T-helper 17 cell (primary cell): ENCODE measurements at regions not wholly inside any gene's neighbourhood (a gene's known extent, or its start where the extent isn't known, plus 50 kb on each side); places are given as distances from the start of the nearest gene placed in this dataset.
"Not testable (repeated sequence)": the region's sequence is repeated elsewhere in the genome, so short reads cannot be mapped to it uniquely, and the experiment has no call there.

Source experiments
- ATAC-seq: fragments of 150-1000 bp; cut with Tn5 transposase; 2 replicates; pipeline ENCODE4 v1.10.0; 2021; ENCODE audit warnings: mild to moderate bottlenecking, moderate library complexity
- DNase-seq, 3 donors: peaks; one replicate each; pipeline versions ENCODE4 v3.0.0 to v3.0.0-alpha.2; 2020 to 2021
- H3K9me3 ChIP-seq: one replicate; pipeline ENCODE4 v1.7.0; 2013; ENCODE audit warnings: low read length, mild to moderate bottlenecking; ENCODE audit not compliant: control insufficient read depth, poor library complexity, severe bottlenecking
- H3K27ac Mint-ChIP-seq: one replicate; pipeline ENCODE4 v1.8.0; 2022; ENCODE audit warnings: mild to moderate bottlenecking, moderate library complexity, mixed read lengths
- H3K27me3 Mint-ChIP-seq: one replicate; pipeline ENCODE4 v1.8.0; 2022; ENCODE audit warnings: mixed read lengths
- H3K36me3 Mint-ChIP-seq: one replicate; pipeline ENCODE4 v1.8.0; 2022; ENCODE audit warnings: low read depth, mixed read lengths
- H3K4me1 Mint-ChIP-seq: one replicate; pipeline ENCODE4 v1.8.0; 2022; ENCODE audit warnings: mild to moderate bottlenecking, mixed read lengths
- H3K4me3 Mint-ChIP-seq: one replicate; pipeline ENCODE4 v1.8.0; 2022; ENCODE audit warnings: mild to moderate bottlenecking, moderate library complexity, mixed read lengths

DNA sequence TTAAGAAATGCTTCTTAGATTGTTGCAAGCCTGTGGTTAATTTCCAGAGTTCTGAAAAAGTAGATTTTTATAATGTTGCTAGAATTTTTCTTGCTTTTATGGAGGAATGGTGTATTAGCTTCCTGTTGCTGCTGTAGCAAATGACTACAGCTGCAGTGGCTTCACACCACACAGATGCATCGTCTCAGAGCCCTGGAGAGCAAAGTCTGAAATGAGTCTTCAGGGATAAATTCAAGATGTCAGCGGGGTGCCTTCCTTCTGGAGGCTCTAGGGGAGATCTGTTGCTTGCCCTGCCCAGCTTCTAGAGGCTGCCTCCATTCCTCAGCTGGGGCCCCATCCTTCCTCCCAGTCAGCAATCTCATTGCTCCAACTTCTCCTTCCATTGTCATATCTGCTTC lies 187.8 kb downstream of the ZNF516 start:
- Mint-ChIP-seq H3K4me1 (peaks cover 2% of the 10 kb centered on the region), H3K27ac (no peak overlapping the region)

DNA sequence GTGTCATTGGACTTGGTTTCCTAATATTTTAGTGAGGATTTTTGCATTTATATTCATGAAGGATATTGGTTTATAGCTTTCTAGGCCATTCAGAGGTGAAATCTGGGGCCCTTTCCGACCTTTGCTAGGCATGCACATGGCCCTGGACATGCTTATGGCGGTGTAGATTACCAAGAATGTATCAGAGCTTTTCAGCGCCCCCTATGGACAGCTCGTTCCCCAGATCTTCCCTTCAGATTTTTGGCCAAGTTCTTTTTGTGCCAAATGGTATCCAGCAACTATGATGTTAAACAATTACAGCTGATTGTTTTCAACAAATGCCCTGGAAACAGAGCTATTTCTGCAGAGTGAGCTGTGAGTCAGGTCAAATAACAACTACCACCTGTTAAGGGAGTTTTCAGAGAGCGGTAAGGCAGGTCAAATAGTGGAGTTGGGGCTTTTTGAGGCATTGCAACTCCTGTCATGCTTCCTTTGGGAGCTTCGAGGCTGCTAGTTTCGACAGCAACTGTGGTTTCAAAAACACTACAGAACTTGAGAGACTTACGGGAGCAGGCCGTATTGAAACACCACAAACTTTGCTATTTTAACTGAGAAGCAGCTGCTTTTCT lies 188.3 kb downstream of the ZNF516 start:
- DNase-seq (no peak), ATAC-seq (no peak)
- peaks cover 2% of the 10 kb centered on the region for H3K4me1 Mint-ChIP-seq
- H3K4me3 Mint-ChIP-seq = no peak overlapping the region
- no peaks in the 10 kb centered on the region for H3K36me3 Mint-ChIP-seq
- H3K27ac Mint-ChIP-seq = no peak overlapping the region
- H3K9me3 ChIP-seq = no peaks in the 10 kb centered on the region
- no peaks in the 10 kb centered on the region for H3K27me3 Mint-ChIP-seq

More for the DNA sequence above, 187.8 kb downstream of the ZNF516 start:
- Mint-ChIP-seq H3K27me3 (no peaks in the 10 kb centered on the region), H3K4me3 (no peak overlapping the region), H3K36me3 (no peaks in the 10 kb centered on the region)
- ATAC-seq (no peak), DNase-seq (no peak)
- no peaks in the 10 kb centered on the region for H3K9me3 ChIP-seq

- DNase-seq (no peak), ATAC-seq (no peak)
- peaks cover 3% of the 10 kb centered on the region for H3K36me3 Mint-ChIP-seq
- no peak overlapping the region for H3K4me3 Mint-ChIP-seq
- H3K27me3 Mint-ChIP-seq = peaks cover 10% of the 10 kb centered on the region
- no peaks in the 10 kb centered on the region for H3K9me3 ChIP-seq
- H3K4me1 Mint-ChIP-seq = no peaks in the 10 kb centered on the region
- no peak overlapping the region for H3K27ac Mint-ChIP-seq
These were observed 209.2 kb downstream of the ZNF516 start for GRCh38 chr18:76285866-76286265.

DNA sequence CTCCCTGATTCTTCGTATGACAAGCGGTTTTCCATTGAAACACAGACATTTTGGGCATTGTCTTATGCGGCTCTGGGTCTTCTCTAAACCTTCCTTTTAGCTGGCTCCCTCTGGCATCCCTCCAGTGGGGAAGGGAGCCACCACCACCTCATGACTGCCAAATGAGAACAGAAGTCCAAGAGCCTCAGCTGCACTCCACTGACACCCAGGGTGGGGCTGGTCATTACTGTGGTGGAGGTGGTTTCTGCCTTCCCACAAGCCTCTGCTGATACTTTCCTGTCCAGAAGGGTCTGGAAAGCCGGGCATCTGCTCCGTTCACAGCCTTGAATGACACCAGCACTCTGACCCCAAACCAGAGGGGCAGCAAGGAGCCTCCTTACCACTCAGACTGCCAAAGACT lies 213.5 kb downstream of the ZNF516 start:
- H3K36me3 Mint-ChIP-seq = peaks cover 3% of the 10 kb centered on the region
- no peak overlapping the region for H3K4me3 Mint-ChIP-seq
- H3K9me3 ChIP-seq = no peaks in the 10 kb centered on the region
- no peak for ATAC-seq
- no peak overlapping the region for H3K27ac Mint-ChIP-seq
- H3K4me1 Mint-ChIP-seq = no peaks in the 10 kb centered on the region
- DNase-seq = no peak
- peaks cover 10% of the 10 kb centered on the region for H3K27me3 Mint-ChIP-seq

DNA sequence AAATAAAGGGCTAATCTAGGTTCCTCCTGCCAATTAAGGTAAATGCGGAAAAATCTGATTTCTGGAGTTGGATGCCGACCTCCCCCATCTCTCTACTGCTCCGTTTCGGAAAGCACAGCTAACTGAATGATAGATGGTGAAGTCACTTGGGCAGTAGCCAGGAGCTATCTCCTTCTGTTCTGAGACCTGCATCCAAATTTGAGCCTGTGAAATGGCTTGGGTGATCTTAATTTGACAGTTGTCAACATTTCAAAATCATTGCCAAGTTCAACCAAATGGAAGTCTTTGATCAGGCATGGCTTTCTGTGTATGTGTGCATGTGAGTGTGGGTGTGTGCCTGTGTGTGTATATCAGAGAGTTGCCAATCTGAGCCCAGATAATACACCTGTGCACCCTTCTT lies 217.2 kb downstream of the ZNF516 start:
- H3K36me3 Mint-ChIP-seq = no peaks in the 10 kb centered on the region
- no peak overlapping the region for H3K4me3 Mint-ChIP-seq
- H3K27me3 Mint-ChIP-seq = peaks cover 6% of the 10 kb centered on the region
- no peaks in the 10 kb centered on the region for H3K4me1 Mint-ChIP-seq
- ATAC-seq (no peak), DNase-seq (no peak)
- H3K27ac Mint-ChIP-seq = no peak overlapping the region
- H3K9me3 ChIP-seq = no peaks in the 10 kb centered on the region

DNA sequence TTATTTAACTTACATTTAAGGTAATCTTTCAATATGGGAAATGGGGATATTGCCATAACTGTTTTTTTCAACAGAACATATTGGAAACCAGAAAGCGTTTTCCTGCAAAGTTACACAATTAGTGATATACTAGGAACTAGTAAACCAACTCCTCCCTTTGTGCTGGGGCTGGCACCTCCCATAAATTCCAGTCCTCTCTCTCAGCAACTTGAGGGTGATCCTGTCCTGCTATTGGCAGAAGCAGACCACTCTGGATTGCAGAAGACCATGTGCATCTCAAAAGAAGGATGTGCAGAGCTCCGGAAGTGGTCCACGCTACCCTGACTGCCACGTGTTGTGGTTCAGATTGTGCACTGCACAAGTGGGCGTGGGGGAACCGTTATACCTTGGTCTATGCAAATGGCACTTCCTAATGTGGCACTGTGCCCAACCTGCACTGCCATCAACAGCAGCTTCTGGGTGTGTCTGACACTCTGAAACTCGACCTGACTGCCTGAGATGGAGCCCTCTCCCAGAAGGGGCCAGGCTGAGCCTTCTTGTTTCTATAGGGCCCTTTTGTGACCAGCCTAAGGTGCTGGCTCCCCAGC lies 219.2 kb downstream of the ZNF516 start:
- no peak overlapping the region for H3K4me3 Mint-ChIP-seq
- no peaks in the 10 kb centered on the region for H3K36me3 Mint-ChIP-seq
- no peak overlapping the region for H3K27ac Mint-ChIP-seq
- no peaks in the 10 kb centered on the region for H3K9me3 ChIP-seq
- no peaks in the 10 kb centered on the region for H3K4me1 Mint-ChIP-seq
- H3K27me3 Mint-ChIP-seq = peaks cover 6% of the 10 kb centered on the region
- ATAC-seq = no peak
- DNase-seq = no peak

GRCh38 chr18:76274468-76275289 lies 220.4 kb downstream of the ZNF516 start:
- no peak for DNase-seq
- H3K27ac Mint-ChIP-seq = no peak overlapping the region
- H3K36me3 Mint-ChIP-seq = no peaks in the 10 kb centered on the region
- no peaks in the 10 kb centered on the region for H3K9me3 ChIP-seq
- H3K4me3 Mint-ChIP-seq = no peak overlapping the region
- H3K27me3 Mint-ChIP-seq = peaks cover 6% of the 10 kb centered on the region
- ATAC-seq = no peak
- no peaks in the 10 kb centered on the region for H3K4me1 Mint-ChIP-seq

DNA sequence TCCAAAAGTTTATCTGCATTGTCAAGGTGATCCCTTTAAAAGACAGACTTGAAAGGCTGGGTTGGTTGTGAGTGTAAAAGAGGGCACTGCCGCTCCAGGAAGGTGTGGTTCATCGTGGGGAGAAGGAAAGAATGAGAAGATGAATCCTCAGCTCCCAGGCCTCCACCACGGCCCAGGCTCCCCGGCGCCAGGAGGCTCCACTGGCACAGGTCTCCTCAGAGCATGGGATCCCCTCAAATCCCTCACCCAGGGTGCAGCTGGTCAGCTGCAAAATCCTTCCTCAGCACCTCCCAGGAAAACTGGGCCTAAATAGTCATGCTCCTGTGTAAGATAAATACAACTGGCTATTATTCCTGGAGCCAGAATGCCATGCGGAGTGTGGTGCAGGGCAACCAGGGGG lies 221.1 kb downstream of the ZNF516 start:
- no peaks in the 10 kb centered on the region for H3K9me3 ChIP-seq
- Mint-ChIP-seq H3K27me3 (peaks cover 6% of the 10 kb centered on the region), H3K4me1 (no peaks in the 10 kb centered on the region), H3K36me3 (no peaks in the 10 kb centered on the region), H3K27ac (no peak overlapping the region), H3K4me3 (no peak overlapping the region)
- no peak for DNase-seq
- no peak for ATAC-seq

- no peak overlapping the region for H3K27ac Mint-ChIP-seq
- no peak overlapping the region for H3K4me3 Mint-ChIP-seq
- no peaks in the 10 kb centered on the region for H3K9me3 ChIP-seq
- DNase-seq (no peak), ATAC-seq (no peak)
- H3K4me1 Mint-ChIP-seq = no peaks in the 10 kb centered on the region
- no peaks in the 10 kb centered on the region for H3K36me3 Mint-ChIP-seq
- peaks cover 6% of the 10 kb centered on the region for H3K27me3 Mint-ChIP-seq
These were observed 222.0 kb downstream of the ZNF516 start for GRCh38 chr18:76273036-76273545.

DNA sequence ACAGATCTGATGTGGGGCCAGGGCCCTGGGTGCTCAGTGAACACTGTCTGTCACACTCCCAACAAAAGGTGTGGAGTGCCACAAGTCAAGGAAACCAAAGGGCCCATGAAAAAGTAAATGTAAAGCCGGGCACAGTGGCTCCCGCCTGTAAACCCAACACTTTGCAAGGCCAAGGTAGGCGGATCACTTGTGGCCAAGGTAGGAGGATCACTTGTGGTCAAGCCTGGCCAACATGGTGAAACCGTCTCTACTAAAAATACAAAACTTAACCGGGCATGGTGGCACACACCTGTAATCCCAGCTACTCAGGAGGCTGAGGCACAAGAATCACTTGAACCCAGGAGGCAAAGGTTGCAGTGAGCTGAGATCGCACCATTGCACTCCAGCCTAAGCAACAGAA lies 227.6 kb downstream of the ZNF516 start:
- H3K27ac Mint-ChIP-seq, H3K4me3 Mint-ChIP-seq, ATAC-seq: not testable (repeated sequence)

GRCh38 chr18:76266236-76266991 lies 228.6 kb downstream of the ZNF516 start:
- no peaks in the 10 kb centered on the region for H3K36me3 Mint-ChIP-seq

More for the DNA sequence above, 227.6 kb downstream of the ZNF516 start:
- not testable (repeated sequence) for H3K4me1 Mint-ChIP-seq, H3K36me3 Mint-ChIP-seq, H3K9me3 ChIP-seq, DNase-seq
- H3K27me3 Mint-ChIP-seq = peaks cover 18% of the 10 kb centered on the region

DNA sequence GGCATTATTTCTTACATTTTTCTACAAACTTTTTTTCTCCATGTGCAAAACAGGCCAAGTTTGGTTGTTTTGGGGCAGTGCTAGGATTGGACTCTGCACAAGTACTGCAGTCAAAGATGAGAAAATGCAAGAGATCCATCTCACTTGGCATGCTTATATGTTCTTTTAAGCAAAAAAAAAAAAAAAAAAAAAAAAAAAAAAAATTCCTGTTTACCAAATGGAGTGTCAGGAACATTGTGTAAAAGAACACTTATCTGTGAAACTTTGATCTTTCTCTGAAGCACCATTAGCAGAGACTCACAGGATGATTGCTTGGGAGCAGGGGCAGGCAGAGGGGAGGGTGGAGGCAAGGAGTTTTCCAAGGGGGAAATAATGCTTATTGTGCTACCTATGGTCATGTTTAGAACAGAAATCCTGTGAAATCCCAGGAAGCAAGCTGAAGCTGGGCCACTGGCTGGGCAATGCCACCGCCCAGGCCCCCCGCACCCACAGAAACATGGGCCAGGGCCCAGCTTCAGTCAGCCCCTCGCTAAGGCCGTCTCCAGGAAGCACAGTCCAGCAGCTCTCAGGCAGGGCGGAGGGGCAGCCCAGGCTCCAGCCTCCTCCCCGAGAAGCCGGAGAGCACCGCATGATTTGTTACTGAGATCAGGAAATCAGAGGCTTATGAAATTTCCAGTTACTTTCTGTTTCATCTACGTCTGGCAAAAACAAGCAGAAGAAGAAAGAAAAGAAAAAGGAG lies 229.4 kb downstream of the ZNF516 start:
- no peaks in the 10 kb centered on the region for H3K9me3 ChIP-seq
- Mint-ChIP-seq H3K27me3 (peaks cover 34% of the 10 kb centered on the region), H3K4me1 (peaks cover 3% of the 10 kb centered on the region), H3K4me3 (no peak overlapping the region), H3K27ac (no peak overlapping the region), H3K36me3 (no peaks in the 10 kb centered on the region)
- ATAC-seq (no peak), DNase-seq (no peak)

More at GRCh38 chr18:76266236-76266991, 228.6 kb downstream of the ZNF516 start:
- H3K27ac Mint-ChIP-seq = no peak overlapping the region
- no peak overlapping the region for H3K4me3 Mint-ChIP-seq
- peaks cover 3% of the 10 kb centered on the region for H3K4me1 Mint-ChIP-seq
- ATAC-seq (no peak), DNase-seq (no peak)
- peaks cover 28% of the 10 kb centered on the region for H3K27me3 Mint-ChIP-seq
- H3K9me3 ChIP-seq = no peaks in the 10 kb centered on the region
